HEK293 (cell line): ENCODE measurements at regions not wholly inside any gene's neighbourhood (a gene's known extent, or its start where the extent isn't known, plus 50 kb on each side); places are given as distances from the start of the nearest gene placed in this dataset.

Experiments
- SP2 ChIP-seq: fragments of 450-650 bp; formaldehyde crosslinking; IDR thresholded peaks from 2 replicates; pipeline ENCODE4 v1.5.1; 2016; ENCODE audit warnings: missing biosample characterization, missing genetic modification characterization
- ZBTB21 ChIP-seq: fragments of 450-650 bp; formaldehyde crosslinking; IDR thresholded peaks from 2 replicates; pipeline ENCODE4 v1.5.1; 2017; ENCODE audit warnings: missing biosample characterization, missing genetic modification characterization
- ZNF121 ChIP-seq: fragments of 450-650 bp; formaldehyde crosslinking; IDR thresholded peaks from 2 replicates; pipeline ENCODE4 v1.5.1; 2016; ENCODE audit warnings: missing biosample characterization, missing genetic modification characterization
- ZNF266 ChIP-seq: fragments of 450-650 bp; formaldehyde crosslinking; IDR thresholded peaks from 2 replicates; pipeline ENCODE4 v1.5.1; 2016; ENCODE audit warnings: missing biosample characterization, missing genetic modification characterization, low read depth
- ZNF394 ChIP-seq: fragments of 450-650 bp; formaldehyde crosslinking; IDR thresholded peaks from 2 replicates; pipeline ENCODE4 v1.5.1; 2016; ENCODE audit warnings: missing biosample characterization, missing genetic modification characterization, mild to moderate bottlenecking, moderate library complexity, borderline replicate concordance
- TF ChIP-seq, protein P1 (sequence below): fragments of 450-650 bp; formaldehyde crosslinking; IDR thresholded peaks from 2 replicates; pipeline ENCODE4 v1.5.1; 2016; ENCODE audit warnings: missing biosample characterization, missing genetic modification characterization
- TF ChIP-seq, protein P2 (sequence below): fragments of 450-650 bp; formaldehyde crosslinking; IDR thresholded peaks from 2 replicates; pipeline ENCODE4 v1.5.1; 2017; ENCODE audit warnings: missing biosample characterization, missing genetic modification characterization
- TF ChIP-seq, protein P3 (sequence below): fragments of 450-650 bp; formaldehyde crosslinking; IDR thresholded peaks from 2 replicates; pipeline ENCODE4 v1.5.1; 2016; ENCODE audit warnings: missing biosample characterization, missing genetic modification characterization, low read depth
- TF ChIP-seq, protein P4 (sequence below): fragments of 450-650 bp; IDR thresholded peaks from 2 replicates; pipeline ENCODE4 v1.5.1; 2018; ENCODE audit warnings: missing biosample characterization, missing genetic modification characterization
- TF ChIP-seq, protein P5 (sequence below): fragments of 450-650 bp; formaldehyde crosslinking; IDR thresholded peaks from 2 replicates; pipeline ENCODE4 v1.5.1; 2016; ENCODE audit warnings: missing biosample characterization, missing genetic modification characterization, low read depth

DNA sequence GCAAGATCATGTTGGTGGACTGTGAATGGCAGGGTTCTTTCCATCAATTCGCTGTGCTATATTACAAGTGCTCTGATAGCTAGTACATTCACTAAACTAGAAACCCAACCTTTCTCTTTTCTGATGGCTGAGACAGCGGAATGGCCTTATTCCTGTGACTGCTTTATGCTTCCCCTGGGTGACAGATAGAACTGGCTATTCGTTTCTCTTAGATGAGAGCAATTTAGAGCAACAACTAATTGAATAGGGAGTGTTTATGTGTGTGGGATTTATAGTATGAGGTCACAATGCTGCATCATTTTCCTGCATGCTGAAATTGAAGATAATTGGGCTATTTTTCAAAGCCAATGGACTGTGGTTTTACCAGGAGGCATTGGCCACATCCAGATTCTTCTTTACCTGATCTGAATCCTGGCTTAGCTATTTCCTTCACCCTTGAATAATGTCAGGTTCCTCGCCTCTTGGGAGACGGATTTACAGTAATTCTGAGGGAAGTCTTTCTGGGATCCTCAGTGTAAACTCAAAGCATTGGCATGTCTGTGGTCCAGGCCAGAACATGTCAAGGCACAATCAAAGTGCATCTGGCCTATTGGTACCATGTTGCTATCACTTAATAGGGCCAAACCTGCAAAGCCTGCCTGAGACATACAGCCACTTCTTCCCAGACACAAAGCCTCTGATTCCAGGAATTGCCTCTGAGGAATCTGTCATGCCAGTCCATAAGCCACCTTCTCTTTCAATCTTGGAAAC, 775.0 kb upstream of the API5 start:
- TF ChIP-seq, protein P1, sequence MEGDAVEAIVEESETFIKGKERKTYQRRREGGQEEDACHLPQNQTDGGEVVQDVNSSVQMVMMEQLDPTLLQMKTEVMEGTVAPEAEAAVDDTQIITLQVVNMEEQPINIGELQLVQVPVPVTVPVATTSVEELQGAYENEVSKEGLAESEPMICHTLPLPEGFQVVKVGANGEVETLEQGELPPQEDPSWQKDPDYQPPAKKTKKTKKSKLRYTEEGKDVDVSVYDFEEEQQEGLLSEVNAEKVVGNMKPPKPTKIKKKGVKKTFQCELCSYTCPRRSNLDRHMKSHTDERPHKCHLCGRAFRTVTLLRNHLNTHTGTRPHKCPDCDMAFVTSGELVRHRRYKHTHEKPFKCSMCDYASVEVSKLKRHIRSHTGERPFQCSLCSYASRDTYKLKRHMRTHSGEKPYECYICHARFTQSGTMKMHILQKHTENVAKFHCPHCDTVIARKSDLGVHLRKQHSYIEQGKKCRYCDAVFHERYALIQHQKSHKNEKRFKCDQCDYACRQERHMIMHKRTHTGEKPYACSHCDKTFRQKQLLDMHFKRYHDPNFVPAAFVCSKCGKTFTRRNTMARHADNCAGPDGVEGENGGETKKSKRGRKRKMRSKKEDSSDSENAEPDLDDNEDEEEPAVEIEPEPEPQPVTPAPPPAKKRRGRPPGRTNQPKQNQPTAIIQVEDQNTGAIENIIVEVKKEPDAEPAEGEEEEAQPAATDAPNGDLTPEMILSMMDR (tag by site-specific recombination) = no peak
- TF ChIP-seq ZNF121 (tag by site-specific recombination) = no peak
- TF ChIP-seq ZNF266 (tag by site-specific recombination) = no peak
- no peak for TF ChIP-seq SP2
- TF ChIP-seq ZBTB21 (tag by site-specific recombination) = no peak
- TF ChIP-seq, protein P2, sequence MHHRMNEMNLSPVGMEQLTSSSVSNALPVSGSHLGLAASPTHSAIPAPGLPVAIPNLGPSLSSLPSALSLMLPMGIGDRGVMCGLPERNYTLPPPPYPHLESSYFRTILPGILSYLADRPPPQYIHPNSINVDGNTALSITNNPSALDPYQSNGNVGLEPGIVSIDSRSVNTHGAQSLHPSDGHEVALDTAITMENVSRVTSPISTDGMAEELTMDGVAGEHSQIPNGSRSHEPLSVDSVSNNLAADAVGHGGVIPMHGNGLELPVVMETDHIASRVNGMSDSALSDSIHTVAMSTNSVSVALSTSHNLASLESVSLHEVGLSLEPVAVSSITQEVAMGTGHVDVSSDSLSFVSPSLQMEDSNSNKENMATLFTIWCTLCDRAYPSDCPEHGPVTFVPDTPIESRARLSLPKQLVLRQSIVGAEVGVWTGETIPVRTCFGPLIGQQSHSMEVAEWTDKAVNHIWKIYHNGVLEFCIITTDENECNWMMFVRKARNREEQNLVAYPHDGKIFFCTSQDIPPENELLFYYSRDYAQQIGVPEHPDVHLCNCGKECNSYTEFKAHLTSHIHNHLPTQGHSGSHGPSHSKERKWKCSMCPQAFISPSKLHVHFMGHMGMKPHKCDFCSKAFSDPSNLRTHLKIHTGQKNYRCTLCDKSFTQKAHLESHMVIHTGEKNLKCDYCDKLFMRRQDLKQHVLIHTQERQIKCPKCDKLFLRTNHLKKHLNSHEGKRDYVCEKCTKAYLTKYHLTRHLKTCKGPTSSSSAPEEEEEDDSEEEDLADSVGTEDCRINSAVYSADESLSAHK (tag by site-specific recombination) = no peak
- TF ChIP-seq, protein P3, sequence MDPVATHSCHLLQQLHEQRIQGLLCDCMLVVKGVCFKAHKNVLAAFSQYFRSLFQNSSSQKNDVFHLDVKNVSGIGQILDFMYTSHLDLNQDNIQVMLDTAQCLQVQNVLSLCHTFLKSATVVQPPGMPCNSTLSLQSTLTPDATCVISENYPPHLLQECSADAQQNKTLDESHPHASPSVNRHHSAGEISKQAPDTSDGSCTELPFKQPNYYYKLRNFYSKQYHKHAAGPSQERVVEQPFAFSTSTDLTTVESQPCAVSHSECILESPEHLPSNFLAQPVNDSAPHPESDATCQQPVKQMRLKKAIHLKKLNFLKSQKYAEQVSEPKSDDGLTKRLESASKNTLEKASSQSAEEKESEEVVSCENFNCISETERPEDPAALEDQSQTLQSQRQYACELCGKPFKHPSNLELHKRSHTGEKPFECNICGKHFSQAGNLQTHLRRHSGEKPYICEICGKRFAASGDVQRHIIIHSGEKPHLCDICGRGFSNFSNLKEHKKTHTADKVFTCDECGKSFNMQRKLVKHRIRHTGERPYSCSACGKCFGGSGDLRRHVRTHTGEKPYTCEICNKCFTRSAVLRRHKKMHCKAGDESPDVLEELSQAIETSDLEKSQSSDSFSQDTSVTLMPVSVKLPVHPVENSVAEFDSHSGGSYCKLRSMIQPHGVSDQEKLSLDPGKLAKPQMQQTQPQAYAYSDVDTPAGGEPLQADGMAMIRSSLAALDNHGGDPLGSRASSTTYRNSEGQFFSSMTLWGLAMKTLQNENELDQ (tag by site-specific recombination) = no peak
- TF ChIP-seq, protein P4, sequence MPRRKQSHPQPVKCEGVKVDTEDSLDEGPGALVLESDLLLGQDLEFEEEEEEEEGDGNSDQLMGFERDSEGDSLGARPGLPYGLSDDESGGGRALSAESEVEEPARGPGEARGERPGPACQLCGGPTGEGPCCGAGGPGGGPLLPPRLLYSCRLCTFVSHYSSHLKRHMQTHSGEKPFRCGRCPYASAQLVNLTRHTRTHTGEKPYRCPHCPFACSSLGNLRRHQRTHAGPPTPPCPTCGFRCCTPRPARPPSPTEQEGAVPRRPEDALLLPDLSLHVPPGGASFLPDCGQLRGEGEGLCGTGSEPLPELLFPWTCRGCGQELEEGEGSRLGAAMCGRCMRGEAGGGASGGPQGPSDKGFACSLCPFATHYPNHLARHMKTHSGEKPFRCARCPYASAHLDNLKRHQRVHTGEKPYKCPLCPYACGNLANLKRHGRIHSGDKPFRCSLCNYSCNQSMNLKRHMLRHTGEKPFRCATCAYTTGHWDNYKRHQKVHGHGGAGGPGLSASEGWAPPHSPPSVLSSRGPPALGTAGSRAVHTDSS (tag by site-specific recombination) = no peak
- TF ChIP-seq, protein P5, sequence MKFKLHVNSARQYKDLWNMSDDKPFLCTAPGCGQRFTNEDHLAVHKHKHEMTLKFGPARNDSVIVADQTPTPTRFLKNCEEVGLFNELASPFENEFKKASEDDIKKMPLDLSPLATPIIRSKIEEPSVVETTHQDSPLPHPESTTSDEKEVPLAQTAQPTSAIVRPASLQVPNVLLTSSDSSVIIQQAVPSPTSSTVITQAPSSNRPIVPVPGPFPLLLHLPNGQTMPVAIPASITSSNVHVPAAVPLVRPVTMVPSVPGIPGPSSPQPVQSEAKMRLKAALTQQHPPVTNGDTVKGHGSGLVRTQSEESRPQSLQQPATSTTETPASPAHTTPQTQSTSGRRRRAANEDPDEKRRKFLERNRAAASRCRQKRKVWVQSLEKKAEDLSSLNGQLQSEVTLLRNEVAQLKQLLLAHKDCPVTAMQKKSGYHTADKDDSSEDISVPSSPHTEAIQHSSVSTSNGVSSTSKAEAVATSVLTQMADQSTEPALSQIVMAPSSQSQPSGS (tag by site-specific recombination) = no peak
- TF ChIP-seq ZNF394 = no peak
